Gastroesophageal sphincter (tissue), 3 donors: ENCODE measurements at regions not wholly inside any gene's neighbourhood (a gene's known extent, or its start where the extent isn't known, plus 50 kb on each side); places are given as distances from the start of the nearest gene placed in this dataset.

Source experiments
- CTCF ChIP-seq, 4 experiments: fragments of 200-600 bp in 2 of 4; fragments of 450-650 bp in 2 of 4; sonication (generic) in 1 of 4; IDR thresholded peaks; one replicate each; pipeline ENCODE4 v1.5.1; 2017 to 2019; ENCODE audit warnings: antibody characterized with exemption in 4 of 4, mild to moderate bottlenecking in 2 of 4, moderate library complexity in 2 of 4
- EP300 ChIP-seq: sonication (generic); formaldehyde crosslinking; IDR thresholded peaks from one replicate; pipeline ENCODE4 v1.6.1; 2017; ENCODE audit warnings: antibody characterized with exemption, mild to moderate bottlenecking
- POLR2A ChIP-seq, 2 donors: fragments of 450-650 bp; IDR thresholded peaks; one replicate each; pipeline ENCODE4 v1.6.1; 2017; ENCODE audit warnings: antibody characterized with exemption in 2 of 2, mild to moderate bottlenecking in 2 of 2, moderate library complexity in 1 of 2
- POLR2AphosphoS5 ChIP-seq: sonication (generic); formaldehyde crosslinking; IDR thresholded peaks from one replicate; pipeline ENCODE4 v1.6.1; 2017; ENCODE audit warnings: antibody characterized with exemption

GRCh38 chr2:5150871-5151270, 541.3 kb upstream of the SOX11 start:
- TF ChIP-seq EP300: no peak
- no peak for TF ChIP-seq CTCF (IDR thresholded peaks at IDR 0.05)
- TF ChIP-seq POLR2AphosphoS5: no peak
- TF ChIP-seq POLR2A (IDR thresholded peaks at IDR 0.05): no peak
